NCI-H748 treated with DMSO at 0.1 percent for 48 hours (cell line): ENCODE measurements at regions not wholly inside any gene's neighbourhood (a gene's known extent, or its start where the extent isn't known, plus 50 kb on each side); places are given as distances from the start of the nearest gene placed in this dataset.
"Not testable (repeated sequence)": the region's sequence is repeated elsewhere in the genome, so short reads cannot be mapped to it uniquely, and the experiment has no call there.

ENCODE experiments used
- DNase-seq: peaks from one replicate; lab custom pipeline; 2025; lab: John Stamatoyannopoulos, UW

- not testable (repeated sequence) for DNase-seq
Observed at GRCh38 chr1:146641534-146641933, 296.6 kb upstream of the NBPF12 start.

DNA sequence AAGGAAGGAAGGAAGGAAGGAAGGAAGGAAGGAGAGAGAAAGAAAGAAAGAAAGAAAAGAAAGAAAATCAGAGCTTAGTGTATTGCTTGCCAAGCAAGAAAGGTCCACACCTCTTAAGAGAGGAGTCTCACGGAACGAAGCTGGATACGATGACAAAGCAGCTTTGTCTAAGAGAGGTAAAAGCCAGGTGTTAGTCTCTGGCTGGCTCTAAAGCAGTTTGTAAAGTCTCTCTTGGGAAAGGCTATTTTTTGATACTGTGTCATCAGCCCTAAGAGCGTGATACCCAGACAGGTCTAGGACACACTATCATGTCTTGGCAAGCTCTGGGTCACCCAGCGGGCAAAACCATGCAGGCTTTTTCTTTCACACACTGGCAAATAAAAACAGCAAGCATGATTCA, 297.5 kb upstream of the NBPF12 start:
- not testable (repeated sequence) for DNase-seq

- not testable (repeated sequence) for DNase-seq
Observed at GRCh38 chr1:146630302-146630701, 307.8 kb upstream of the NBPF12 start.

GRCh38 chr1:146618582-146618981, 319.5 kb upstream of the NBPF12 start:
- not testable (repeated sequence) for DNase-seq

- not testable (repeated sequence) for DNase-seq
Observed at GRCh38 chr1:146604681-146605080, 333.4 kb upstream of the NBPF12 start.

DNA sequence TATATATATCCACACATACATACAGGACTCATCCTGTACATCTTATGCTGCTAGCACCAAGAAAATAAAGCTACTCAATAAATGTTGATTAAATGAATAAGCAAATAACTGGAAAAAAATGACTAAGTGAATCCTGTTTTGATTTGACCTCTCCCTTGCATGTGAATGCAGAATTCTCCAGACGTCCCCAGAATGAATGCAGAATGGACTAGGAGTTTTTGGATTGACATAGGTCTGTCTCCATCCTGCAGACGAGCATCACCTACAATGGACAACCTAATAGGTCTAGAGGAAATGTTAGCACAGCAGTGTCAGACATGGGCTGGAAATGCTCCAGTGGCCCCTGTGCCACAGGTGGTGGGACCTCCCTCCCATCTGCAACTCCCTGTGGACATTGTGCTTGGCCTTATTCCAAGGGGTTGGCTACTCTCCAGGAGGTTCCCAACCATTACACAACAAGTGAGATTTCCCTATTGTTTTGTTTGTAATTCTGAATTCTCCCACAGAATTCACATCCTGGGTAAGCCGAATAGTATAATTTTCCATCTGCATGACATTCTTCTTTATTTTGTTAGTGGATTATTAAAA, 337.3 kb upstream of the NBPF12 start:
- not testable (repeated sequence) for DNase-seq

GRCh38 chr1:146599906-146600305, 338.2 kb upstream of the NBPF12 start:
- not testable (repeated sequence) for DNase-seq

- DNase-seq: not testable (repeated sequence)
Observed at GRCh38 chr1:146581229-146581628, 352.4 kb upstream of the NOTCH2NLA start.

GRCh38 chr1:146567541-146567940, 338.7 kb upstream of the NOTCH2NLA start:
- not testable (repeated sequence) for DNase-seq

DNA sequence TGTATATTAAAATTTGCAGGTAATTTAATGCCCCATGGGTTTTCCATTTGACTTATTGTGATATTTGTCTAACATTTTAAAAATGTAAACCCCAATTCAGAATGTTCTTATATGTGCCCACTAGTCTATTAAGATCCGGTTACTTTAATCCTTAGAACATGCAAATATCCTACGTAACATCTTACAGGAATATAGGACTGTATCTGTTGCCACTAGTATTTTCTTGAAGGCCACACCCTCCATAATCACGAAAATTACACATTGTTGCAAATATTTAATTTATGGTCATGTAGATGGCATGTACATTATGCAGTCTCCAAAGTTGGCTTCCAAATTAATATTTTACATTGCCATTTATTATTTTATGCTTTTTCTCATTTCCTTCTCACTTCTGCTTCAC, 329.2 kb upstream of the NOTCH2NLA start:
- DNase-seq: not testable (repeated sequence)

DNA sequence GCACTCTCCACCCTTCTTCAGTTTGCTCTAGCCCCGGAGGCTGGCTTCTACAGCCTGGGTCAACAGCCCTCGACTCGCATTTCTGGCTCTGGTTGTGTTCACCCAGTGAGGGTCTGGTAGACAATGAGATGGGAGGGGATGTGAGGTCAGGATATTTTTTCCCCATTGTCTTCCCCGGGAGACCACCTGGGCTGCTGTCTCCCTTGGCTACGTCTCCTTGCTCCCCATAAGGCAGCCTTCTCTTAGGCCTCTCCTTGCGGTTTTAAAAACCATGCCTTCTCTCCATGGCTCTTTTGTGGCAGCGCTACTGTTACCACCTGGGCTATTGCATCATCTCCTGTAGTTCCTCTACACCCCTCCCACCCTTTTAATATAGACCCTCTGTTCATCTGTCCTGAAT, 327.6 kb upstream of the NOTCH2NLA start:
- not testable (repeated sequence) for DNase-seq

- DNase-seq: not testable (repeated sequence)
Observed at GRCh38 chr1:146552414-146552813, 323.6 kb upstream of the NOTCH2NLA start.

DNA sequence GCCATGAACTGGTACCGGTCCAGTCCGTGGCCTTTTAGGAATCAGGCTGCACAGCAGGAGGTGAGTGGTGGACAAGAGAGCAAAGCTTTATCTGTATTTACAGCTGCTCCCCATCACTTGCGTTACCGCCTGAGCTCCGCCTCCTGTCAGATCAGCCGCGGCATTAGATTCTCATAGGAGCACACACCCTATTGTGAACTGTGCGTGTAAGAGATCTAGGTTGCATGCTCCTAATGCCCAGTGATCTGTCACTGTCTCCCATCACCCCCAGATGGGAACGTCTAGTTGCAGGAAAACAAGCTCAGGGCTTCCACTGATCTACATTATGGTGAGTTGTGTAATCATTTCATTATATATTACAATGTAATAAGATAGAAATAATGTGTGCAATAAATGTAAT, 319.9 kb upstream of the NOTCH2NLA start:
- not testable (repeated sequence) for DNase-seq

- not testable (repeated sequence) for DNase-seq
Observed at GRCh38 chr1:146546189-146546588, 317.4 kb upstream of the NOTCH2NLA start.

DNA sequence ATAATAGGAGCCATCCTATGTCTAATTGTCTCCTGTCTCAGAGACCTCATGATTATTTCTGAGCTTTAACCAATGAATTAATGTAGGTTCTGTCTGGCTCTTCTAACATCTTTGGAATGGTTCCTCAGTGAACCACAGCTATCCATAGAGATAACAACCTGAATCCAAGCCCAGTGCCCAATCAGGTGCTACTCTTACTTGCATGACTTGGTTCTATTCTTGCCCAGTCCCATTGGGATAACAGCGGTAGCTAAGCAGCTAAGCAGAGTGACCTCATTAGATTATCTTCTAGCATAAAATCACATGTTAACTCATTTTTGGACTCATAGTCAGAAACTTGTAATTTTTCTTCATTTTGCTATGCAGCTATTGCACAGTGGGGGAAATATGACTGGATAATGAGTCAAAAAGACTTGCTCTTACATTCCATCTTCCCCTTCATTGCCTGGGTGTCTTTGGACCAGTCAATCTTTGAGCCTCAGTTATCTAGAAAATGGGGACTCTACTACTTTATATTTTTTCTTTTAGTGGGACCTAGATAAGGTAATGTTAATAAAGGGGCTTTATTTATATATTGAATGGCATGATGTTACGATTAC, 309.1 kb upstream of the NOTCH2NLA start:
- not testable (repeated sequence) for DNase-seq

GRCh38 chr1:146536028-146536427, 307.2 kb upstream of the NOTCH2NLA start:
- not testable (repeated sequence) for DNase-seq

GRCh38 chr1:146535575-146535974, 306.8 kb upstream of the NOTCH2NLA start:
- DNase-seq: not testable (repeated sequence)

DNA sequence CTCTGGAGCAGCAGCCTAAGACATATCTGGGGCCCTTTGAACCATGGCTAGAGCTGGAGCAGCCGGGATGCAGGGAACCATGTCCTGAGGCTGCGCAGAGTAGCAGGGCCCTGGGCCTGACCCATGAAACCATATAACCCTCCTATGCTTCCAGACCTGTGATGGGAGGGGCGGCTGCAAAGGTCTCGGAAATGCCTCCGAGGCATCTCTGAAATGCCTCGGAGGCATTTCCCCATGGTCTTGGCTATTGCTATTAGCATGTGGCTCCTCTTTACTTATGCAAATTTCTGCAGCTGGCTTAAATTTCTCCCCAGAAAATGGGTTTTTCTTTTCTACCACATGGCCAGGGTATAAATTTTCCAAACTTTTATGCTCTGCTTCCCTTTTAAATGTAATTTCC, 302.1 kb upstream of the NOTCH2NLA start:
- DNase-seq: not testable (repeated sequence)

DNA sequence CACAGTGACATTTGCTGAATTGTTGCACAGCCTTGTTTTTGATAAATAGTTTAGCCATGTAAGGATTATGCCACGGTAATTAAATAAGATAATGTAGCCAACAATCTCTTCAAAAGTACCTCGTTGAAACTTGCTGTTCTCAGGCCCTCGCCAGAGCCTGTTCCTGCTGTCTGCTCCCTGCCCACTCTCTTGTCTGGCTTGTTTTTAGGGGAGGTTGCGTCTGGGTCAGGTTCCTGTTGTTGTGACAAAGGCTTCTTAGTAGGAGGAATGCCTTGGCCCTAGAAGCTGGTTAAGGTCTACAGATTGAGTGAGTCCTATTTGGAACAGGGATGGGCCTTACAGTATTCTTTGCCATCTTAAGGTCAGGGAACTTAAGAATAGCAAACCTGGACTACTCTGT, 294.0 kb upstream of the NOTCH2NLA start:
- DNase-seq: not testable (repeated sequence)

DNA sequence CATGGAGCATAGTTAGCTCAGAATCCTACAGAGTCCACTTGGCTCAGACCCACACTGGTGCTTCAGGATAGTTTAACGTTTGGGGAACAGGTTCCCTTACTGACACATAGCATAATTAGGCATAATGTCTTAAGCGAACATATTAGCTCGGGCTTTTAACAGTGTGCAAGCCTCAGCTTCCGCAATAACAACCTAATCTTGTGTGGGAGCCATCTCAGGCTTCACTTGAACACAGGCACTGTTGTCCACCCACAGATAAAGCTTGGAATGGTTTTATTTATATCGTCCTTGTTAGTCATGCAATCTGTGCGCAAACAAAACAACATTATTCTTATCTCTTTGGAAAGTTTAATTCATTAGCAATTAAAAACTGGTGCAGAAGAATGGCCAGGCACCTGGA, 293.5 kb upstream of the NOTCH2NLA start:
- DNase-seq: not testable (repeated sequence)

DNA sequence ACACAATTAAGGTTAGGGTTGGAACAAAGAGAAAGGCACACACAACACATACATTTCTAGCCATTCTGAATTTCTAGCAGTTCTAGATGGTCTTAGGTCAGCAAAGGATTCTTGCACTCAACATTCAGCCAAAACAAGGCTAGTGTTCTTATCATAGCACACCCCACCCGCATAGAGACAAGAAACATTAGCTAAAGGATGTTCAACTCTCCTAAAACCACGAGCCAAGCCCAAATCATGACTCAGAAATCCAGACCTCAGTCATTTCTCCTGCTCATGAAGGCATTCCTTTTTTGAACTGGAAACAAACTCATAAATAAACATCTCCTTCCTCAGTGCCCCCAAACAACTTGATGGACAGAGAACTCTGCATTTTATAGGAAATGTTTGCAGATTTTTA, 293.0 kb upstream of the NOTCH2NLA start:
- not testable (repeated sequence) for DNase-seq

DNA sequence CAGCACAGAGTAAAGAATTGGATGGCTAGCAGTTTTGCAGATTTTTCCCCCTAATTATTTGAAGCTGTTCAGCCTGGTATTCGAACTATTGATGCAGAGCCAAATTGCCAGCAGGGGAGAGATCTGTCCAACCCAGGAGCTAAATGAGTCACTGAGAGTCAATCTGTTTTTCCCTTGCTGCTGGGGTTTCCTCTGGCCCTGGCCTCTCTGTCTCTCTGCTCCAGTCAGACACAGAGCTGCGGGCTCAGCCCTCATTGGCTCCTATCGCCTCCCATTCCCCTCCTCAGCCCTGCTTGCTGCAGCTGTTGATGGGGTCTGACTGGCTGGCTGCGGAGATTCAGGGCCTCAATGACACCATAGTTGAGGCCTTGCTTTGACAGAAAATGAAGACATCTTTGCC, 284.9 kb upstream of the NOTCH2NLA start:
- not testable (repeated sequence) for DNase-seq

GRCh38 chr1:146511047-146511777, 282.4 kb upstream of the NOTCH2NLA start:
- not testable (repeated sequence) for DNase-seq
